B cell (primary cell): ENCODE measurements at regions not wholly inside any gene's neighbourhood (a gene's known extent, or its start where the extent isn't known, plus 50 kb on each side); places are given as distances from the start of the nearest gene placed in this dataset.

Experiments
- EZH2 ChIP-seq: IDR thresholded peaks from 2 replicates; pipeline ENCODE4 v1.6.1; 2012; ENCODE audit warnings: borderline replicate concordance, low read depth, mild to moderate bottlenecking, moderate library complexity, low read length; ENCODE audit not compliant: insufficient read depth, poor library complexity, severe bottlenecking
- TF ChIP-seq, protein P1 (sequence below): fragments of 200-600 bp; IDR thresholded peaks from one replicate; pipeline ENCODE4 v1.8.0; 2022; ENCODE audit warnings: antibody characterized with exemption, mild to moderate bottlenecking

DNA sequence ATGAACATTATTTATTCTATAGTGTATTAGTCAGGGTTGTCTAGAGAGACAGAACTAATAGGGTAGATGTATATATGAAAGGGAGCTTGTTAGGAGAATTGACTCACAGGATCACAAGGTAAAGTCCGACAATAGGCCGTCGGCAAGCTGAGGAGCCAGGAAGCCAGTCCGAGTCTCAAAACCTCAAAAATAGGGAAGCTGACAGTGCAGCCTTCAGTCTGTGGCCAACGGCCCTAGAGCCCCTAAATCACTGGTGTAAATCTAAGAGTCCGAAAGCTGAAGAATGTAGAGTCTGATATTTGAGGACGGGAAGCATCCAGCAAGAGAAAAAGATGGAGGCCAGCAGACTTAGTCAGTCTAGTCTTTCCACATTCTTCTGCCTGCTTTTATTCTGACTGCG is 912.2 kb downstream of the FLRT2 start:
- TF ChIP-seq, protein P1, sequence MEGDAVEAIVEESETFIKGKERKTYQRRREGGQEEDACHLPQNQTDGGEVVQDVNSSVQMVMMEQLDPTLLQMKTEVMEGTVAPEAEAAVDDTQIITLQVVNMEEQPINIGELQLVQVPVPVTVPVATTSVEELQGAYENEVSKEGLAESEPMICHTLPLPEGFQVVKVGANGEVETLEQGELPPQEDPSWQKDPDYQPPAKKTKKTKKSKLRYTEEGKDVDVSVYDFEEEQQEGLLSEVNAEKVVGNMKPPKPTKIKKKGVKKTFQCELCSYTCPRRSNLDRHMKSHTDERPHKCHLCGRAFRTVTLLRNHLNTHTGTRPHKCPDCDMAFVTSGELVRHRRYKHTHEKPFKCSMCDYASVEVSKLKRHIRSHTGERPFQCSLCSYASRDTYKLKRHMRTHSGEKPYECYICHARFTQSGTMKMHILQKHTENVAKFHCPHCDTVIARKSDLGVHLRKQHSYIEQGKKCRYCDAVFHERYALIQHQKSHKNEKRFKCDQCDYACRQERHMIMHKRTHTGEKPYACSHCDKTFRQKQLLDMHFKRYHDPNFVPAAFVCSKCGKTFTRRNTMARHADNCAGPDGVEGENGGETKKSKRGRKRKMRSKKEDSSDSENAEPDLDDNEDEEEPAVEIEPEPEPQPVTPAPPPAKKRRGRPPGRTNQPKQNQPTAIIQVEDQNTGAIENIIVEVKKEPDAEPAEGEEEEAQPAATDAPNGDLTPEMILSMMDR, result no peak
- no peak for TF ChIP-seq EZH2
